ENCODE measurements at regions not wholly inside any gene's neighbourhood (a gene's known extent, or its start where the extent isn't known, plus 50 kb on each side); places are given as distances from the start of the nearest gene placed in this dataset.
"Not testable (repeated sequence)": the region's sequence is repeated elsewhere in the genome, so short reads cannot be mapped to it uniquely, and the experiment has no call there.

- DNase-seq (ENCODE audit: low read depth): no peak
Observed at GRCh38 chr12:127083008-127083949, 1183.7 kb upstream of the TMEM132C start.

DNA sequence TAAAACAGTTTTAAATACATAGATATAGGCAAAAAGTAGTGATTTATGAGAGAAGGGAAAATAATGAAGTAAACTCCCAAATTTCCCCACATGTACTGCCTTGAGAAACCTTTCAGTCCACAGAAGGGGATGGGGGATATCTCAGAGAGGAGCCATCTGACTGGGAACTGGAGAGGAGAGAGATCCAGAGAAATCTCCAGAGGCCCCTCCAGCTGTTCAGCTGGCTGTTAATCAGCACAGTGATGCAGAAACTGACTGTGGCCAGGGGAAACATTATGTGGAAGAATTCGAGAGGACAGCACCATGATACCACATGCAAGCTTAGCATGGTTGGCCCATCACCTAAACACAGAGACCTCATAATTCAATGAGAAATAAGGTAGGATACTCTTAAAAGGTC, 1165.9 kb upstream of the TMEM132C start:
- DNase-seq (ENCODE audit: low read depth): no peak

DNA sequence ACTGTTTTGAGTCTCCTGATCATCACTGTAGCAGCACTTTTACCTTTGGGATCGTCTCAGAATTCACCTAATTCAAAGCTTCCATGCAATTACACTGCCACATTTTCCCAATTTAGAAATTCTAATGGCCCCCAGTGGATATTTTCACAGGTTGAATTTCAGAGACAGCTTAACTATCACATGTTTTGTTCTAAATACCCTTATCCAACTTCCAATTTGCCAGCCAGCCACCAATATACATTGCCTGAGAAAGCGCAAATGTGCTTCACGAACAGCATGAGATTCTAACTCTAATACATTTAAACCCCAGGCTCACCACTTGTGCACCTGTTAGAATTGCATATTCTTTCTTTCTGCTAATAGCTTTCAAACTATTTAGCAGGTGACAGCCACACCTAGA, 1160.9 kb upstream of the TMEM132C start:
- no peak for DNase-seq (ENCODE audit: low read depth)

GRCh38 chr12:127106697-127107096, 1160.3 kb upstream of the TMEM132C start:
- DNase-seq (ENCODE audit: low read depth): no peak

- no peak for DNase-seq (ENCODE audit: low read depth)
Observed at GRCh38 chr12:127107744-127108143, 1159.2 kb upstream of the TMEM132C start.

DNA sequence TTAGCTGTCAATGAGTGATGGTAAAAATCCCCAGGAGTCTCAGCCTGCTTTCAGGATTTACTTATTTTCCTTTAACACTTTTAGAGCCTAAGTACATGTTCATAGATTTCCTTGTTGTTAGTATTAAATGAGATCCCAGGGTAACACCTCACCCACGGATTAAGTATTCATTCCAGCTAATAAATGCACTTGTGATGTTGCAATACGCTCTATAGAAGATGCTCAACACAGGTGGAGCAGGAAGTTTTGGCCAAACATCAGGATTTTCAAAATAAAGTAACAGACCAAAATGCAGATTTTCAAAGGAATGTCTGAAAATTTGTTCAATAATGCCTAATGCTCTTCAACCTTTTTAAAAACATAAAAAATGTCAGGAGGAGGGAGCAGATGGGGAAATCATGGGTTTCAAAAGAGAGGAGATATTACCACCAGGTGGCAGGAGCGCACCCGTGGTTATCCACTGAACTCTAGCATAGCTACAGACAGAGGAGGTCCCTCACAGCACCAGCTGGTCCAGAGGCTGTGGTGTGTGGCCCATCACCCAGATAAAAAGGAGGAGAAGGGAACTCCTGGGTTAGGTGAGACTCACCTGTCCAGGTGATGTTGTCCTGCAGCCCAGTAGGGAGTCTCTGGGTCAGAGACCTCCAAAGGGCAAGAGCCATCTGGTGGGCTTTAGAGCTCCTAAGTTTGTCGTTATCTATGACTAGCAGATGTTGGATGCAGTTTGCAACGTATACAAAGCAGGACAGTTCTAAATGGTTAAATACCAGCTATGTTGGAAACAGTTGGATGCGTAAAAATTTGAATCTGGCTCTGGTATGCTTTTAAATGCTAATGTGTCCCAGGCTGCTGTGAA, 1158.4 kb upstream of the TMEM132C start:
- no peak for DNase-seq (ENCODE audit: low read depth)

DNA sequence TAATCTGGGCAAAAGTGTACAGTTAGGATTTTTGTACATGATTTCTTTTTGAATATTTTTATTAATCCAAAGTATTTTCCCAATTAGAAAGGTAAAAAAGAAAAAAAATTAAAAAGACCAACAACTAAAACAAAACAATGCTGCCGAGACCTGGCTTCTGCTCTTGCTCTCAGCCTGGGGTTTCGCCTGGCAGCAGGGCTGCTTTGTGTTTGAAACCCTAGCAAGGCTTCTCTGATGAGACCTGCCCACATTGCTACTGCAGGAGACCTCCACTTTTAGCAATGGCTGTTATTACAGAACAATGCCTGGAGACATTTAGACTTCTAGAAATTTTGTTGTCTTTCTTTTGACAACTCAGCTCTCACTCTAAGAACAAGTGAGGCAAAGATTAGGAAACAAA, 1153.0 kb upstream of the TMEM132C start:
- no peak for DNase-seq (ENCODE audit: low read depth)

- DNase-seq (ENCODE audit: low read depth): no peak
Observed at GRCh38 chr12:127115468-127116035, 1151.4 kb upstream of the TMEM132C start.

DNA sequence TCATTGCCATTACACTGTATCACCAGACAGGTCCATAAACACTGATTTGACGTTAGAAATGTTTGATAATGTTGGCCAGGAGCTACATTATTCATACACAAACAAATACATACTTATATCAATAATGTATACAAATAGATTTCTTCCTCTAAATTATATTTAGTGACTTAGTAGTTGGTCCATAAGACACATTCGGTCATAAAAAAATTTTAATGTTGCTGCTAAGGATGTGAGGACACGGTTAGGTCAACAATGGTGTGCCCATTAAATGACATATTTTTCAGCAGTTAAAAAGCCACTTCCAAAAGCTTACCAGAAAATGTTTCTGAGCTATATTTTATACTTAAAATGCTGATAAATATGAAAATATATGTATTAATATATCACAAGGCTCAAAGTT, 1148.7 kb upstream of the TMEM132C start:
- no peak for DNase-seq (ENCODE audit: low read depth)

- no peak for DNase-seq (ENCODE audit: low read depth)
Observed at GRCh38 chr12:127119600-127120140, 1147.3 kb upstream of the TMEM132C start.

GRCh38 chr12:127120851-127121250, 1146.1 kb upstream of the TMEM132C start:
- DNase-seq (ENCODE audit: low read depth): no peak

- DNase-seq (ENCODE audit: low read depth): no peak
Observed at GRCh38 chr12:127121494-127122084, 1145.4 kb upstream of the TMEM132C start.

DNA sequence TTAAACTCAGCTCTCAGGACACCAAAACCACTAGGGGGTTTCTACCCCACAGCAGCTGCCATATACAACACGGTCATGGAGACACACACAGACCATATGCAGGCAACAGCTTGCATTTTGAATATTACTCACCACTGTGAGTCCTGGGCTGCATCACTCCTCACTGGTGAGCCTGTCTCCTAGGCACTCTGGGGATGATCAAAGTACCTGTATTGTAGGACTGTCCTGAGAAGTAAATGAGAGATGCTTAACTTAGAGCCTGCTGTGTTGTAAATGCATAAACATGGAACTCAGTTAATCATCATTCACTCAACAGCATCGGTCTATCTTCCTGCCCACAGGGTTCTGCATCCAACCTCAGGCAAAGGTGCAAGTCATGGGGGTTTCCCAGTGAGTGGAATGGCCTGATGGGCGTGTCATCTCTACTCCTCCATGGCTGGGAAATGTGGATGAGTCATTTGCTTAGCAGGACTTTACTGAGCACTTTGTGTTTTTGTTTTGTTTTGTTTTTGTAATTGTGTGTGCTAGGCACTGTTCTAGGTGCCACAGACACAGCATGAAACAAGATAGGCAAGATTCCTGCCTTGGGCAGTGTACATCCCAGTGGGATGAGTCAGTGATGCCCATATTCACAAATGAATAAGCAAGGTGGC, 1141.2 kb upstream of the TMEM132C start:
- no peak for DNase-seq (ENCODE audit: low read depth)

DNA sequence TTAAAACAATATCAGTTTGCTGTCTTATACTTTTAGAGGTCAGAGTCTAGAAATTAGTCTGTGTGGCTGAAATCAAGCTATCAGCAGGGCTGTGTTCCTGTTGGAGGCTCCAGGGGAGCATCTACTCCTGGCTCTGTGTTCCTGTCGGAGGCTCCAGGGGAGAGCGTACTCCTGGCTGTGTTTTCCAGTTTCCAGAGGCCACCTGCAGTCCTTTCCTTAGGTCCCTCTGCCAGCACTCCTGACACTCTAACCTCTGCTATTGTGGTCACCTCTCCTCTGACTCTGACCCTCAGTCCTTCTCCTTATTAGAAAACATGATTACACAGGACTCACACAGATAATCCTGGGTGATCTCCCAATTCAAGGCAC, 1140.7 kb upstream of the TMEM132C start:
- no peak for DNase-seq (ENCODE audit: low read depth)

DNA sequence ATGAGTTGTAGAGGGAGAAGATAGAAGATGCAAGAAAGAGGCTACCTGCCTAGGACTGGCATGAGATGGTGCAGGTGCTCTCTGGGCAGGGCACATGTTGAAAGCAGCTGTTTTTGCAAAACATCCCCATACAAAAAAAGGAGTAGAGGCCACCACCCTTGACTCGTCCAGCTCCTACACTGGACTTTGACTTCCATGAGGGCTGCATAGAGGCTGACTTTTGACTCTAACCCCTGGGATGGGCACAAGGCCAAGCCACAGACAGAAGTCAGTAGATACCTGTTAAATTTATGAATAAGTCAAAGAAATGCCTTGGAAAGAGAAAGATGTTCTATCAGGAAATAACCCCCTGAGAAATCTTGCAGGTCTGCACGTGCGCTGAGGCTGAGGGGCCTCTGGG, 1139.1 kb upstream of the TMEM132C start:
- no peak for DNase-seq (ENCODE audit: low read depth)

- DNase-seq (ENCODE audit: low read depth): no peak
Observed at GRCh38 chr12:127130506-127131124, 1136.4 kb upstream of the TMEM132C start.

DNA sequence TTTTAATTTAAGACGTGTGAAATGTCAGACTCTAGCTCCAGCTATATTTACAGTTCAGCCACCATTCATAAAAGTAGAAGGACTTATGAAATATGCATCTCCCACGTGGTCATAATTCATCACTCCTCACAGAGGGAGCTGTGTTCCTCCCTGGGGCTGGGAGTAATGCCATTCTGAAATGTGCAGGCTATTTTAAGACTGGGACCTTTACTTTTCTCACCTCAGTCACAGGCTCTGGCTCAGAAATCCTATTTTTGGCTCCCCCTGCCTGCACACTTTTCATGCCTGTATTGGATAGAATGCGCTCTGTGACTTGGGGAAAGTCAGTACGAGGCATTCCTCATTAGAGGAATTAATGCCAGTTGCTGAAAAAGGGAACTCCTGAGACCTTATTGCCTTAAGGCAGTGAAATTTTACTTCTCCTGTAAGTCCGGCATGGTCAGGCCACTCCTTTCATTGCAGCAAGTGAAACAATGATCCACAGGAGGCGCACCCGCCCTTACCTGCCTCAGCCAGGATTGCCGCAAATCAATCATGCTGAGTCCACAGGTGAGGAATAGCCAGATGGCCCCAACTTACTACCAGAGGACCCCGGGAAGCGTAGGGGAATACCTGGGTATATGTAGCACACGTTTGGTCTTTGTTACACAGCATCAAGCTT, 1133.2 kb upstream of the TMEM132C start:
- DNase-seq (ENCODE audit: low read depth): no peak

DNA sequence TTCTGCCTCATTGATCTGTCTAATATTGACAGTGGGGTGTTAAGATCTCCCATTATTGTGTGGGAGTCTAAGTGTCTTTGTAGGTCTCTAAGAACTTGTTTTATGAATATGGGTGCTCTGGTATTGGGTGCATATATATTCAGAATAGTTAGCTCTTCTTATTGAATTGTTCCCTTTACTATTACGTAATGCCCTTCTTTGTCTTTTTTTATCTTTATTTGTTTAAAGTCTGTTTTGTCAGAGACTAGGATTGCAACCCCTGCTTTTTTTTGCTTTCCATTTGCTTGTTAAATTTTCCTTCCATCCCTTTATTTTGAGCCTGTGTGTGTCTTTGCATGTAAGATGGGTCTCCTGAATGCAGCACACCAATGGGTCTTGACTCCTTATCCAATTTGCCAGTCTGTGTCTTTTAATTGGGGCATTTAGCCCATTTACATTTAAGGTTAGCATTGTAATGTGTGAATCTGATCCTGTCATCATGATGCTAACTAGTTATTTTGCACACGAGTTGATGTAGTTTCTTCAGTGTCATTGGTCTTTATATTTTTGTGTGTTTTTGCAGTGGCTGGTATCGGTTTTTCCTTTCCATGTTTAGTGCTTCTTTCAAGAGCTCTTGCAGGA, 1126.0 kb upstream of the TMEM132C start:
- not testable (repeated sequence) for DNase-seq (ENCODE audit: low read depth)

- no peak for DNase-seq (ENCODE audit: low read depth)
Observed at GRCh38 chr12:127143020-127143419, 1124.0 kb upstream of the TMEM132C start.

GRCh38 chr12:127144770-127145169, 1122.2 kb upstream of the TMEM132C start:
- no peak for DNase-seq (ENCODE audit: low read depth)

Data from stimulated activated CD8-positive, alpha-beta memory T cell treated with anti-CD3 and anti-CD28 coated beads, Interleukin-15, amount 100 ng/mL, for 1 hour (primary cell).